ENCODE measurements at regions not wholly inside any gene's neighbourhood (a gene's known extent, or its start where the extent isn't known, plus 50 kb on each side); places are given as distances from the start of the nearest gene placed in this dataset.

DNA sequence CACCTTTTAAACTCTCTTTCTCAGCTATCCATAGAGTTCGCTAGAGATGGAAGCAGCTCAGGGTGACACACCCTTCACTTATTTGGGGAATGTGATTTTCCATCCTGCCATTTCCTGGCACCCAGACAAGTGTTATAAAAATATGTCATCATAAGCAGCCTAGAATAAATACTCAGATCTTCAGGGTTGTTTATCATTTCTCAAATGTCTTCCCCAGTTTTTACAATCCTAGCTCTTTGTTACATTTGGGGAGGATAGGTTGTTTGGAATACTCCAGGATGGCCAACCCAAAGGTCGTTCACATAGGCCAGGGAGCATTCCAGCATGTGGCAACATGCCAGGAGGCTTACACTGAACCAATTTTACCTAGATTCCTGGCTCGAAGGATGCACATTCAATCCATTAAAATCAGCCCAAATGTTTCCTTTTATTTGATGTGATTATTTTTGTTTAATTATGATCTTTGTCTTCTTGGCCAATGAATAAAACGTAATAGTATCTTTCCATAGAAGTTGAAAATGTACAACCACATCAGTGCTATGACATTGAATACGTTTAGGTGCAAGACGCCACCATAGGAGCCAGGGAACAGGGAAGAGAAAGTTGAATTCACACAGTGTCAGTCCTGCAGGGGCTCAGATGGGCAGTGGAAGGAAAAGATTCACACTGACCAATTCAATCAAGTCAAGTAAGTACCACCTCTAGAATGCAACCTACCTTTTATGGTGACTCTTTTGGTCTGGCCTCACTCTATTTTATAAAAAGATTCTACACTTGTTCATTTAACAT lies 537.7 kb upstream of the MDFIC2 start:
- no peak overlapping the region for H3K4me3 ChIP-seq
- H3K27me3 ChIP-seq, result no peaks in the 10 kb centered on the region
- 52 to 70% methylated on average over 6 of the region's 6 CpGs for WGBS, 2 donors
- peak; percentile 72 for DNase-seq
- H3K9me3 ChIP-seq, result no peaks in the 10 kb centered on the region
- intact Hi-C loops (cut with DNase I), result no loop called here
- H3K36me3 ChIP-seq, result no peaks in the 10 kb centered on the region
- TF ChIP-seq POLR2AphosphoS5 (IDR thresholded peaks at IDR 0.05), result peak; percentile 9 to 78 (median 68)
- TF ChIP-seq EP300 (IDR thresholded peaks at IDR 0.05), result peak in 3 of 4 donors; percentile 13 to 71 (median 48)
- TF ChIP-seq, protein P1, sequence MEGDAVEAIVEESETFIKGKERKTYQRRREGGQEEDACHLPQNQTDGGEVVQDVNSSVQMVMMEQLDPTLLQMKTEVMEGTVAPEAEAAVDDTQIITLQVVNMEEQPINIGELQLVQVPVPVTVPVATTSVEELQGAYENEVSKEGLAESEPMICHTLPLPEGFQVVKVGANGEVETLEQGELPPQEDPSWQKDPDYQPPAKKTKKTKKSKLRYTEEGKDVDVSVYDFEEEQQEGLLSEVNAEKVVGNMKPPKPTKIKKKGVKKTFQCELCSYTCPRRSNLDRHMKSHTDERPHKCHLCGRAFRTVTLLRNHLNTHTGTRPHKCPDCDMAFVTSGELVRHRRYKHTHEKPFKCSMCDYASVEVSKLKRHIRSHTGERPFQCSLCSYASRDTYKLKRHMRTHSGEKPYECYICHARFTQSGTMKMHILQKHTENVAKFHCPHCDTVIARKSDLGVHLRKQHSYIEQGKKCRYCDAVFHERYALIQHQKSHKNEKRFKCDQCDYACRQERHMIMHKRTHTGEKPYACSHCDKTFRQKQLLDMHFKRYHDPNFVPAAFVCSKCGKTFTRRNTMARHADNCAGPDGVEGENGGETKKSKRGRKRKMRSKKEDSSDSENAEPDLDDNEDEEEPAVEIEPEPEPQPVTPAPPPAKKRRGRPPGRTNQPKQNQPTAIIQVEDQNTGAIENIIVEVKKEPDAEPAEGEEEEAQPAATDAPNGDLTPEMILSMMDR (IDR thresholded peaks at IDR 0.05), result no peak
- H3K4me1 ChIP-seq, result peaks cover 0 to 27% (median 24%) of the 10 kb centered on the region in 4 donors
- H3K27ac ChIP-seq, result peak overlapping the region; percentile 35 to 76 (median 64)

DNA sequence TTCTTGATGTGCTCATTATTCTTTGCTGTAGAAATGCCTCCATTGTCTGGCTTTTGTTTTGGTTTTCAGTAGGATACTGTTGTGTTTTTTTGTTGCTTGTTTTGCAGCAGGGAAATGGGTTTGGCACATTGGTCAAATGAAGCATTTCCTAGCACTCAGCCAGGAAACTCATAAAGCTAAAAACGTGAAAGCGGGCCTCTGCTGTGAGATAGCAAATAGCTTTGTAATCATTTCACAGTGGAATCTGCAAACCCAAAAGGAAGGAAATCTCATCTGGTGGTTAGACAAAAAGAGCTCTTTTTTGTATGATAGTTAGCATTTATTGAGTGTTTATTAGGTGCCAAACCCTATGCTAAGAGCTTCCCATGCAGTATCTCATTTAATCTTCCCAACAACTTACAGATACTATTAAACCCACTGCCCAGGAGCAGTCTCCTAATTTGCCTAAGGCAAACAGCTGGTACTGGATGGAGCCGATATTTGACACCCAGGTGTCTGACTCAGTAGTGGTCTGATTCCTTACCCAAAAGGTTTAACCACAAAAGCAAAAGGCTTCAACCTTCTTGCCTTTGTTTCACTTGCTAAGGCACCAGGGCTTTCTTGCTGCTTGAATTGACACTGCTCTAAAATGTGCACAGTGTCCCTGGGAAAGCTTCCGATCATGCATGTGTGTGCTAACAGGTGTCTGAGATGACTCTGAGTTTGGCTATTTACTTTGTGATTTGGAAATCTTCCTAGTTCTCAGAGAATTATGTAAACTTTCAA lies 527.9 kb upstream of the MDFIC2 start:
- Histone ChIP-seq H3K36me3 (no peaks in the 10 kb centered on the region), H3K9me3 (no peaks in the 10 kb centered on the region), H3K4me3 (no peak overlapping the region), H3K4me1 (no peaks in the 10 kb centered on the region), H3K27me3 (no peaks in the 10 kb centered on the region), H3K27ac (no peak overlapping the region)
- TF ChIP-seq EP300 (IDR thresholded peaks at IDR 0.05), result no peak
- TF ChIP-seq, protein P1 (IDR thresholded peaks at IDR 0.05), result no peak
- intact Hi-C loops (cut with DNase I), result no loop called here
- no peak for DNase-seq
- 59% methylated on average over 4 of the region's 4 CpGs for WGBS, 2 donors

DNA sequence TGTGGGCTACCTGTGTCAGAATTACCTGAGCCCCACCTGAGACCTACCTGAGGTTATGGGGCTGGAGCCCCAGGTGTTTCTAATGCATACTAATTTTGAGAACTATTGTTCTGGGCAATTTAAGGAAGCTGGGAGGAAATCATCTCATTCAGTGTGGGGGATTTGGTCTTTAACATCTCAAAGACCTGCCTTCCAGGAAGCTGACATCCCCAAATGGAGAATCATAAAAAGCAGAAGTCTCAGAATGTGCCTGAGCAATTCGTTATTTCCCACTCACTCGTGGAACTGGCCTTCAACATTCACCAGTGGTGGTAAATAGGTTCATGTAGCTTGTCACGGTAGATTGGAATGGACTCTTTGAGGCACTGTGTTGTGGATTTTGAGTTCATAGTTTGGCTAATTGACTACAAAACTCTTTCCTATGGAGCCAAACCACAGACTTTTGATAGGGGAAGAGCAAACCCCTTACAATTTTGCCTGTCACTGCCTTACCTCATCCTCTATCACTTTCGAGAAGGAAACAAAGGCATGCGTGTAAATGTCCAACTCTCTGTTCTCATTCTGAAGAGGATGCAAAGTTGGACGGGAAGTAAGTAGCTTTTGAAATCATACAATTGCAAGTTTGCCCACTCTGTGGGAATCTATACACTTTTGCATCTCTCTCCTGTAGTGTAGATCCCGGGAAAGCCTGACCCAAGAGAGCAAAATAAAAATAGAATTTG lies 521.0 kb upstream of the MDFIC2 start:
- intact Hi-C loops (cut with DNase I), result no loop called here
- WGBS, 2 donors, result 66 to 71% methylated on average over 7 of the region's 7 CpGs
- H3K9me3 ChIP-seq, result no peaks in the 10 kb centered on the region
- H3K27ac ChIP-seq, result peak overlapping the region in 3 of 4 donors; percentile 39 to 68 (median 56)
- peaks cover 0 to 14% (median 8%) of the 10 kb centered on the region in 4 donors for H3K4me1 ChIP-seq
- no peak overlapping the region for H3K4me3 ChIP-seq
- H3K36me3 ChIP-seq, result no peaks in the 10 kb centered on the region
- DNase-seq, result no peak
- TF ChIP-seq, protein P1 (IDR thresholded peaks at IDR 0.05), result no peak
- no peak for TF ChIP-seq POLR2A (IDR thresholded peaks at IDR 0.05)
- no peak for TF ChIP-seq POLR2AphosphoS5 (IDR thresholded peaks at IDR 0.05)
- no peak for TF ChIP-seq EP300 (IDR thresholded peaks at IDR 0.05)
- no peaks in the 10 kb centered on the region for H3K27me3 ChIP-seq

DNA sequence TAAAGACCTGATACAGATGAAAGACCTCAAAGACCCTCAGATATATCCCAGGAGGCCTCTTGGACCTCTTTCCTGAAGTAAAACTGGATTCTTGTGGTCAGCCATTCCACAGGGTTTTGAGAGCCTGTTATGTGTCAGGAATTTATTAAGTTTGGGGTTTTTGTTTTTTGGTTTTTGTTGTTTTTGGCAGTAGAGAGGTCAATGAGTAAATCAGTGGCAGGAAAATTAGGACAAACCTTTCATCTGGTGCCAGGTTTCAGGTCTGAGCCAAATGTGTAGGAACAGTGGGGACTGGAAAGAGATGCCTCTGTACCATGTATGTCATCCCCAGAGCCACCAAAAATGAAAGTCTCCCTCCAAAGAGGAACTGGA lies 520.4 kb upstream of the MDFIC2 start:
- Histone ChIP-seq H3K9me3 (no peaks in the 10 kb centered on the region), H3K4me3 (no peak overlapping the region), H3K4me1 (peaks cover 0 to 14% (median 8%) of the 10 kb centered on the region in 4 donors), H3K36me3 (no peaks in the 10 kb centered on the region), H3K27ac (peak overlapping the region in 3 of 4 donors; percentile 39 to 68 (median 56)), H3K27me3 (no peaks in the 10 kb centered on the region)
- no peak for DNase-seq
- TF ChIP-seq, protein P1 (IDR thresholded peaks at IDR 0.05), result no peak
- TF ChIP-seq POLR2AphosphoS5 (IDR thresholded peaks at IDR 0.05), result no peak
- TF ChIP-seq POLR2A (IDR thresholded peaks at IDR 0.05), result no peak
- TF ChIP-seq EP300 (IDR thresholded peaks at IDR 0.05), result no peak
- intact Hi-C loops (cut with DNase I), result no loop called here

Data from sigmoid colon (tissue), 6 donors.